ENCODE measurements at regions not wholly inside any gene's neighbourhood (a gene's known extent, or its start where the extent isn't known, plus 50 kb on each side); places are given as distances from the start of the nearest gene placed in this dataset.

GRCh38 chr2:220129391-220129790 lies 502.0 kb downstream of the SLC4A3 start:
- Histone ChIP-seq H4K20me1 (ENCODE audit: insufficient read depth) (no peaks in the 10 kb centered on the region), H3K4me1 (ENCODE audit: insufficient read depth) (no peaks in the 10 kb centered on the region), H3K4me2 (ENCODE audit: unreplicated experiment) (no peak overlapping the region), H3K9me2 (ENCODE audit: insufficient read depth) (no peaks in the 10 kb centered on the region), H3K27me3 (replicated peaks; ENCODE audit: insufficient read depth) (no peaks in the 10 kb centered on the region), H3F3A (ENCODE audit: insufficient read depth) (no peaks in the 10 kb centered on the region), H3K9me3 (ENCODE audit: low read depth) (no peaks in the 10 kb centered on the region), H3K9ac (no peak overlapping the region), H3K79me2 (ENCODE audit: insufficient read depth) (no peaks in the 10 kb centered on the region), H3K27ac (no peak overlapping the region), H2AFZ (no peak overlapping the region), H3K4me3 (no peak overlapping the region), H3K36me3 (ENCODE audit: low read depth) (no peaks in the 10 kb centered on the region)
- TF ChIP-seq EZH2phosphoT487 (IDR thresholded peaks at IDR 0.05; ENCODE audit: insufficient read depth, low read depth) (no peak), EZH2 (IDR thresholded peaks at IDR 0.05; ENCODE audit: insufficient read depth, poor library complexity, severe bottlenecking) (no peak)
- WGBS, 2 experiments (ENCODE audit: low coverage in 1 of 2, low lambda C conversion rate in 2 of 2, missing lambda C conversion rate in 2 of 2): 36 to 42% methylated on average over 7 of the region's 7 CpGs
- in situ Hi-C loops (cut with MboI): no loop called here
- DNase-seq: no peak

DNA sequence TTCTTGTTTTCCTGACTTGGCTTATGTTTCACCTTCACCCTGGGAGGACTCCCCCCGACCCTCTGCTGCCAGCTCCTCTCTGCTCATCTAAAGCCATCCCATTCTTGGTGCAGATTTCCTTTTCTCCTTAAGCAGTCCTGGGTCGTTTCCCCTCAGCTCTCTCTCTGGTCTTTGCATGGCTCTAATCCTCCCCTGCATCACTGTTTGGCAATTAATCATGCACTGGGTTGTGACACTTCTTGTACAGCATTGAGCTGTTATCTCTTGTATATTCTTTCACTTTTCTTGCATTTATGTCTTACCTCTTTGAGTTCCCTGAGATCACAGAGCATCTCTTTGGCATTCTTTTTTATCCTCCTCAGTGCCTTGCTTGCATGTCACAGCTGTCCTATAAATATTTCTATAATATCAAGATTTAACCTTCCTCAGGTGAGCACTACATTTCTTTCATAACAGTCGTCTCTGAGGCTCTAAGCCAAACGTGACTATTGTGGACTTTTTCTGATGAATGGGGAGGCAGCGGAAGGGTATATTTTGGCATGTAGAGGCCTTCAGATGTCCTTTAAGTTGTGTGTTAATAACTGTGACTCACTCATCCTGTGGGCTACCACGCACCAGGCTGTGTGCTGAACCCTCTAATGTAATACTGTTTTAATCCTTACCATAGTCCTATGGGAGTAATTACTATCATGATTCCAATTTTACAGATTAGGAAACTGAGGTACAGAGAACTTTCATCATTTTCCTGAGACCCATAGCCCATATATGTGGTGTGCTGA lies 507.5 kb downstream of the SLC4A3 start:
- H3K27me3 ChIP-seq (replicated peaks; ENCODE audit: insufficient read depth): no peaks in the 10 kb centered on the region
- 68 to 73% methylated on average over 6 of the region's 6 CpGs for WGBS, 2 experiments (ENCODE audit: low coverage in 1 of 2, low lambda C conversion rate in 2 of 2, missing lambda C conversion rate in 2 of 2)
- H3K9me2 ChIP-seq (ENCODE audit: insufficient read depth): no peaks in the 10 kb centered on the region
- no peak overlapping the region for H3K4me3 ChIP-seq
- no peak for TF ChIP-seq EZH2phosphoT487 (IDR thresholded peaks at IDR 0.05; ENCODE audit: insufficient read depth, low read depth)
- H3K4me2 ChIP-seq (ENCODE audit: unreplicated experiment): no peak overlapping the region
- H3K9ac ChIP-seq: no peak overlapping the region
- no peaks in the 10 kb centered on the region for H3K79me2 ChIP-seq (ENCODE audit: insufficient read depth)
- no peak overlapping the region for H2AFZ ChIP-seq
- in situ Hi-C loops (cut with MboI): no loop called here
- no peaks in the 10 kb centered on the region for H3K36me3 ChIP-seq (ENCODE audit: low read depth)
- DNase-seq: no peak
- H3K9me3 ChIP-seq (ENCODE audit: low read depth): no peaks in the 10 kb centered on the region
- H3K27ac ChIP-seq: no peak overlapping the region
- no peaks in the 10 kb centered on the region for H4K20me1 ChIP-seq (ENCODE audit: insufficient read depth)
- no peaks in the 10 kb centered on the region for H3F3A ChIP-seq (ENCODE audit: insufficient read depth)
- H3K4me1 ChIP-seq (ENCODE audit: insufficient read depth): no peaks in the 10 kb centered on the region

DNA sequence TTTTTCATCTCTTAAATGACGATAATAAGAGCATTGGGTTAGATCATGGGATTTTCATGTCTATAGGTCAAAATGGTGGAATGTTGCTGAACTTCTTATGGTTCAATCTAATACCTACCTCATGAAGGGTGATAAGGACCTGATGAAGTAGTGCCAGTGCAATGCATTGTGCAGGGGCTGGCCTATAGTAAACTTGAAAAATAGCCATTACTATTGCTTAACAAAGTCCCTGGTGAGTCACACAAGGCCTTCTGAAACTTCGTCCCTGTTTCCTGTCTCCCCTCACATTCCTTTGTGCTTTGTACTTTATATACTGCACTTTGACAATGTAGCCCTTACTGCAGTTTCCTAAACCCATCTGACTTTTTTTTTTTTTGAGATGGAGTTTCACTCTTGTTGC lies 515.9 kb downstream of the SLC4A3 start:
- peak; percentile 88 for DNase-seq
- H3K27me3 ChIP-seq (replicated peaks; ENCODE audit: insufficient read depth): no peaks in the 10 kb centered on the region
- in situ Hi-C loops (cut with MboI): no loop called here
- H3K4me2 ChIP-seq (ENCODE audit: unreplicated experiment): peak overlapping the region; percentile 30
- H3K4me3 ChIP-seq: no peak overlapping the region
- H3K9me2 ChIP-seq (ENCODE audit: insufficient read depth): 0 out of 2 replicates have a peak, but pooled peaks cover 7% of the 10 kb centered on the region
- H3K36me3 ChIP-seq (ENCODE audit: low read depth): no peaks in the 10 kb centered on the region
- no peak overlapping the region for H3K9ac ChIP-seq
- peak overlapping the region; percentile 54 for H3K27ac ChIP-seq
- H3F3A ChIP-seq (ENCODE audit: insufficient read depth): peaks cover 21% of the 10 kb centered on the region
- no peaks in the 10 kb centered on the region for H4K20me1 ChIP-seq (ENCODE audit: insufficient read depth)
- 44 to 48% methylated on average over 2 of the region's 2 CpGs for WGBS, 2 experiments (ENCODE audit: low coverage in 1 of 2, low lambda C conversion rate in 2 of 2, missing lambda C conversion rate in 2 of 2)
- H3K79me2 ChIP-seq (ENCODE audit: insufficient read depth): no peaks in the 10 kb centered on the region
- H2AFZ ChIP-seq: no peak overlapping the region
- no peaks in the 10 kb centered on the region for H3K9me3 ChIP-seq (ENCODE audit: low read depth)
- TF ChIP-seq EZH2 (IDR thresholded peaks at IDR 0.05; ENCODE audit: insufficient read depth, poor library complexity, severe bottlenecking) (no peak), EZH2phosphoT487 (IDR thresholded peaks at IDR 0.05; ENCODE audit: insufficient read depth, low read depth) (no peak)
- H3K4me1 ChIP-seq (ENCODE audit: insufficient read depth): peaks cover 39% of the 10 kb centered on the region

- H3F3A ChIP-seq (ENCODE audit: insufficient read depth): peaks cover 21% of the 10 kb centered on the region
- 0 out of 2 replicates have a peak, but pooled peaks cover 7% of the 10 kb centered on the region for H3K9me2 ChIP-seq (ENCODE audit: insufficient read depth)
- no peaks in the 10 kb centered on the region for H3K79me2 ChIP-seq (ENCODE audit: insufficient read depth)
- in situ Hi-C loops (cut with MboI): no loop called here
- no peak overlapping the region for H3K4me3 ChIP-seq
- H3K4me1 ChIP-seq (ENCODE audit: insufficient read depth): peaks cover 43% of the 10 kb centered on the region
- peak overlapping the region; percentile 30 for H3K4me2 ChIP-seq (ENCODE audit: unreplicated experiment)
- H3K9ac ChIP-seq: no peak overlapping the region
- WGBS, 2 experiments (ENCODE audit: low coverage in 1 of 2, low lambda C conversion rate in 2 of 2, missing lambda C conversion rate in 2 of 2): 69 to 79% methylated on average over 2 of the region's 2 CpGs
- peak overlapping the region; percentile 54 for H3K27ac ChIP-seq
- no peaks in the 10 kb centered on the region for H3K36me3 ChIP-seq (ENCODE audit: low read depth)
- TF ChIP-seq EZH2 (IDR thresholded peaks at IDR 0.05; ENCODE audit: insufficient read depth, poor library complexity, severe bottlenecking): no peak
- TF ChIP-seq EZH2phosphoT487 (IDR thresholded peaks at IDR 0.05; ENCODE audit: insufficient read depth, low read depth): no peak
- no peak overlapping the region for H2AFZ ChIP-seq
- peak; percentile 81 for DNase-seq
- H3K27me3 ChIP-seq (replicated peaks; ENCODE audit: insufficient read depth): no peaks in the 10 kb centered on the region
- H3K9me3 ChIP-seq (ENCODE audit: low read depth): no peaks in the 10 kb centered on the region
- H4K20me1 ChIP-seq (ENCODE audit: insufficient read depth): no peaks in the 10 kb centered on the region
Measured at GRCh38 chr2:220144411-220144810, 517.0 kb downstream of the SLC4A3 start.
